Neuronal stem cell (in vitro differentiated cells): ENCODE measurements at regions not wholly inside any gene's neighbourhood (a gene's known extent, or its start where the extent isn't known, plus 50 kb on each side); places are given as distances from the start of the nearest gene placed in this dataset.

Experiments used
- DNase-seq: peaks from one replicate; pipeline ENCODE4 v3.0.0-alpha.2; 2013; ENCODE audit warnings: low spot score
- H2AFZ ChIP-seq: one replicate; pipeline ENCODE4 v1.6.1; 2013; ENCODE audit warnings: mild to moderate bottlenecking, low read length, inconsistent platforms
- H2AK5ac ChIP-seq: 2 replicates; pipeline ENCODE4 v1.6.1; 2013; ENCODE audit warnings: low read depth, mild to moderate bottlenecking, inconsistent platforms, low read length, moderate library complexity, mixed read lengths
- H2BK120ac ChIP-seq: 2 replicates; pipeline ENCODE4 v1.6.1; 2013; ENCODE audit warnings: low read depth, mild to moderate bottlenecking, inconsistent platforms, low read length, moderate library complexity, mixed read lengths
- H2BK12ac ChIP-seq: one replicate; pipeline ENCODE4 v1.6.1; 2013; ENCODE audit warnings: low read length, inconsistent platforms
- H2BK15ac ChIP-seq: 2 replicates; pipeline ENCODE4 v1.6.1; 2013; ENCODE audit warnings: mild to moderate bottlenecking, low read length, inconsistent platforms, mixed read lengths
- H2BK5ac ChIP-seq: one replicate; pipeline ENCODE4 v1.6.1; 2013; ENCODE audit warnings: inconsistent platforms, mild to moderate bottlenecking, low read length, moderate library complexity
- H3K14ac ChIP-seq: one replicate; pipeline ENCODE4 v1.6.1; 2013; ENCODE audit warnings: low read length, inconsistent platforms
- H3K18ac ChIP-seq: 2 replicates; pipeline ENCODE4 v1.6.1; 2013; ENCODE audit warnings: low read length, inconsistent platforms
- H3K23ac ChIP-seq: 2 replicates; pipeline ENCODE4 v1.6.1; 2013; ENCODE audit warnings: low read depth, mild to moderate bottlenecking, mixed read lengths, low read length, inconsistent platforms; ENCODE audit not compliant: poor library complexity
- H3K27ac ChIP-seq: replicated peaks from 3 replicates; pipeline ENCODE4 v1.5.1; 2013; ENCODE audit warnings: low read length, inconsistent platforms
- H3K27me3 ChIP-seq, 3 experiments: 2 replicates each; pipeline ENCODE4 v1.6.1; 2013; ENCODE audit warnings: low read length in 3 of 3, mild to moderate bottlenecking in 2 of 3, inconsistent platforms in 1 of 3, low read depth in 1 of 3, mixed read lengths in 1 of 3, moderate library complexity in 1 of 3; ENCODE audit not compliant: control insufficient read depth in 3 of 3, insufficient read depth in 3 of 3
- H3K36me3 ChIP-seq, 2 donors: replicated peaks in 1 of 2; 2 replicates each; pipeline ENCODE4 v1.6.1; 2013; ENCODE audit warnings: low read length in 2 of 2; ENCODE audit not compliant: control insufficient read depth in 2 of 2, insufficient read depth in 2 of 2
- H3K4ac ChIP-seq: 2 replicates; pipeline ENCODE4 v1.6.1; 2013; ENCODE audit warnings: inconsistent platforms, mild to moderate bottlenecking, low read length, moderate library complexity
- H3K4me1 ChIP-seq, 2 donors: 1 replicate in 1 of 2; 2 replicates in 1 of 2; pipeline ENCODE4 v1.6.1; 2013; ENCODE audit warnings: low read length in 2 of 2, low read depth in 1 of 2; ENCODE audit not compliant: control insufficient read depth in 2 of 2, insufficient read depth in 1 of 2
- H3K4me2 ChIP-seq: one replicate; pipeline ENCODE4 v1.6.1; 2013; ENCODE audit warnings: mild to moderate bottlenecking, low read length, inconsistent platforms; ENCODE audit not compliant: insufficient read depth, poor library complexity, severe bottlenecking
- H3K4me3 ChIP-seq, 2 donors: 2 replicates each; pipeline ENCODE4 v1.5.1; 2013; ENCODE audit warnings: low read length in 2 of 2, mild to moderate bottlenecking in 2 of 2, inconsistent platforms in 1 of 2, moderate library complexity in 1 of 2
- H3K79me1 ChIP-seq: one replicate; pipeline ENCODE4 v1.6.1; 2013; ENCODE audit warnings: low read depth, mild to moderate bottlenecking, inconsistent platforms, low read length, moderate library complexity
- H3K9ac ChIP-seq: one replicate; pipeline ENCODE4 v1.6.1; 2013; ENCODE audit warnings: mild to moderate bottlenecking, low read depth, low read length, inconsistent platforms; ENCODE audit not compliant: poor library complexity
- H3K9me3 ChIP-seq, 2 donors: replicated peaks in 1 of 2; 2 replicates each; pipeline versions ENCODE3 to v1.6.1; 2013; ENCODE audit warnings: low read length in 2 of 2, mild to moderate bottlenecking in 2 of 2, inconsistent platforms in 1 of 2, low read depth in 1 of 2, mixed read lengths in 1 of 2, moderate library complexity in 1 of 2; ENCODE audit not compliant: control insufficient read depth in 2 of 2, insufficient read depth in 1 of 2
- H4K8ac ChIP-seq: one replicate; pipeline ENCODE4 v1.6.1; 2013; ENCODE audit warnings: low read depth, mild to moderate bottlenecking, inconsistent platforms, low read length, moderate library complexity
- H4K91ac ChIP-seq: one replicate; pipeline ENCODE4 v1.6.1; 2013; ENCODE audit warnings: low read length, low read depth, mild to moderate bottlenecking, inconsistent platforms; ENCODE audit not compliant: poor library complexity
- WGBS, 2 donors: extraction: QIAGEN DNeasy Blood & Tissue Kit; methylation state at CpG; one replicate each; pipeline ENCODE4 v1.1.7; 2013; ENCODE audit warnings: missing lambda C conversion rate in 2 of 2, mixed read lengths in 1 of 2; ENCODE audit not compliant: insufficient read length in 2 of 2, insufficient replicate concordance in 1 of 2; ENCODE audit errors: extremely low coverage in 2 of 2; 5-methylcytosine and 5-hydroxymethylcytosine counted together

GRCh38 chr1:185574139-185574875, 159.9 kb upstream of the HMCN1 start:
- no peak overlapping the region for H2BK15ac ChIP-seq
- DNase-seq: no peak
- no peak overlapping the region for H3K14ac ChIP-seq
- H3K9ac ChIP-seq: no peak overlapping the region
- H3K27ac ChIP-seq: no peak overlapping the region
- no peak overlapping the region for H2AFZ ChIP-seq
- no peaks in the 10 kb centered on the region for H3K36me3 ChIP-seq
- H2BK5ac ChIP-seq: no peak overlapping the region
- H3K4me1 ChIP-seq: no peaks in the 10 kb centered on the region
- H2BK12ac ChIP-seq: no peak overlapping the region
- H3K4ac ChIP-seq: no peak overlapping the region
- no peak overlapping the region for H3K23ac ChIP-seq
- H3K4me2 ChIP-seq: no peak overlapping the region
- WGBS, 2 donors: no CpG with 5 or more reads among the region's 4 CpGs
- no peaks in the 10 kb centered on the region for H3K27me3 ChIP-seq
- H2AK5ac ChIP-seq: no peak overlapping the region
- no peak overlapping the region for H4K8ac ChIP-seq
- no peak overlapping the region for H4K91ac ChIP-seq
- H3K79me1 ChIP-seq: no peaks in the 10 kb centered on the region
- no peak overlapping the region for H3K18ac ChIP-seq
- H3K4me3 ChIP-seq: no peak overlapping the region
- peaks cover 0 to 2% of the 10 kb centered on the region in 2 donors for H3K9me3 ChIP-seq
- no peak overlapping the region for H2BK120ac ChIP-seq

- H3K27ac ChIP-seq: no peak overlapping the region
- H3K9me3 ChIP-seq: peaks cover 0 to 2% of the 10 kb centered on the region in 2 donors
- H3K9ac ChIP-seq: no peak overlapping the region
- DNase-seq: no peak
- no peak overlapping the region for H3K4me2 ChIP-seq
- WGBS, 2 donors: no CpG with 5 or more reads among the region's 2 CpGs
- no peak overlapping the region for H4K8ac ChIP-seq
- no peak overlapping the region for H3K18ac ChIP-seq
- no peak overlapping the region for H4K91ac ChIP-seq
- no peaks in the 10 kb centered on the region for H3K4me1 ChIP-seq
- H3K4ac ChIP-seq: no peak overlapping the region
- H2AK5ac ChIP-seq: no peak overlapping the region
- H2BK5ac ChIP-seq: no peak overlapping the region
- H2AFZ ChIP-seq: no peak overlapping the region
- H3K4me3 ChIP-seq: no peak overlapping the region
- H3K79me1 ChIP-seq: no peaks in the 10 kb centered on the region
- H3K14ac ChIP-seq: no peak overlapping the region
- H3K36me3 ChIP-seq: no peaks in the 10 kb centered on the region
- no peaks in the 10 kb centered on the region for H3K27me3 ChIP-seq
- no peak overlapping the region for H2BK120ac ChIP-seq
- H2BK15ac ChIP-seq: no peak overlapping the region
- H2BK12ac ChIP-seq: no peak overlapping the region
- no peak overlapping the region for H3K23ac ChIP-seq
These were observed 160.5 kb upstream of the HMCN1 start for GRCh38 chr1:185573677-185574076.

GRCh38 chr1:185573162-185573561, 161.0 kb upstream of the HMCN1 start:
- no peak overlapping the region for H3K4me2 ChIP-seq
- H2BK12ac ChIP-seq: no peak overlapping the region
- no peak overlapping the region for H3K4me3 ChIP-seq
- DNase-seq: no peak
- H2BK15ac ChIP-seq: no peak overlapping the region
- H3K9ac ChIP-seq: no peak overlapping the region
- H2BK120ac ChIP-seq: no peak overlapping the region
- no peak overlapping the region for H3K23ac ChIP-seq
- no peak overlapping the region for H3K27ac ChIP-seq
- no peak overlapping the region for H3K14ac ChIP-seq
- no peak overlapping the region for H3K18ac ChIP-seq
- H2BK5ac ChIP-seq: no peak overlapping the region
- no peaks in the 10 kb centered on the region for H3K36me3 ChIP-seq
- no peak overlapping the region for H4K91ac ChIP-seq
- peaks cover 0 to 2% of the 10 kb centered on the region in 2 donors for H3K9me3 ChIP-seq
- no CpG with 5 or more reads among the region's 3 CpGs for whole genome bisulfite sequencing, 2 donors
- H3K27me3 ChIP-seq: no peaks in the 10 kb centered on the region
- H3K4me1 ChIP-seq: no peaks in the 10 kb centered on the region
- H2AK5ac ChIP-seq: no peak overlapping the region
- H4K8ac ChIP-seq: no peak overlapping the region
- no peak overlapping the region for H3K4ac ChIP-seq
- H2AFZ ChIP-seq: no peak overlapping the region
- no peaks in the 10 kb centered on the region for H3K79me1 ChIP-seq

GRCh38 chr1:185570962-185571361, 163.2 kb upstream of the HMCN1 start:
- H3K27ac ChIP-seq: no peak overlapping the region
- H3K79me1 ChIP-seq: no peaks in the 10 kb centered on the region
- no peak overlapping the region for H3K9ac ChIP-seq
- DNase-seq: no peak
- H4K8ac ChIP-seq: no peak overlapping the region
- no peaks in the 10 kb centered on the region for H3K4me1 ChIP-seq
- no peak overlapping the region for H3K18ac ChIP-seq
- H3K4me2 ChIP-seq: no peak overlapping the region
- no peak overlapping the region for H3K4me3 ChIP-seq
- H3K23ac ChIP-seq: no peak overlapping the region
- H2AK5ac ChIP-seq: no peak overlapping the region
- H2AFZ ChIP-seq: no peak overlapping the region
- H3K36me3 ChIP-seq: no peaks in the 10 kb centered on the region
- H2BK15ac ChIP-seq: no peak overlapping the region
- H3K14ac ChIP-seq: no peak overlapping the region
- no peak overlapping the region for H4K91ac ChIP-seq
- WGBS, 2 donors: no CpG with 5 or more reads among the region's 5 CpGs
- peaks cover 0 to 2% of the 10 kb centered on the region in 2 donors for H3K9me3 ChIP-seq
- no peak overlapping the region for H3K4ac ChIP-seq
- H3K27me3 ChIP-seq: no peaks in the 10 kb centered on the region
- no peak overlapping the region for H2BK5ac ChIP-seq
- no peak overlapping the region for H2BK120ac ChIP-seq
- no peak overlapping the region for H2BK12ac ChIP-seq
